NB4 (cell line): ENCODE measurements at regions not wholly inside any gene's neighbourhood (a gene's known extent, or its start where the extent isn't known, plus 50 kb on each side); places are given as distances from the start of the nearest gene placed in this dataset.
"Not testable (repeated sequence)": the region's sequence is repeated elsewhere in the genome, so short reads cannot be mapped to it uniquely, and the experiment has no call there.

Experiments
- DNase-seq: peaks from one replicate; pipeline ENCODE4 v3.0.0; 2010; ENCODE audit warnings: low read depth
- H3K4me3 ChIP-seq: one replicate; pipeline ENCODE4 v1.5.1; 2011; ENCODE audit warnings: mild to moderate bottlenecking, low read depth, low read length, moderate library complexity
- CTCF ChIP-seq: IDR thresholded peaks from one replicate; pipeline ENCODE4 v1.5.1; 2012; ENCODE audit warnings: low read depth, low read length
- MYC ChIP-seq: IDR thresholded peaks from 2 replicates; pipeline ENCODE4 v1.6.1; 2011; ENCODE audit warnings: low read depth, low read length
- POLR2A ChIP-seq: IDR thresholded peaks from 2 replicates; pipeline ENCODE4 v1.6.1; 2011; ENCODE audit warnings: mild to moderate bottlenecking; ENCODE audit not compliant: insufficient read length; ENCODE audit errors: extremely low read depth
- TF ChIP-seq, protein P1 (sequence below): IDR thresholded peaks from 2 replicates; pipeline ENCODE4 v1.6.1; 2011; ENCODE audit warnings: low read depth, low read length

- no peak for DNase-seq
- H3K4me3 ChIP-seq = no peak overlapping the region
- peak; percentile 7 for TF ChIP-seq CTCF
- TF ChIP-seq, protein P1, sequence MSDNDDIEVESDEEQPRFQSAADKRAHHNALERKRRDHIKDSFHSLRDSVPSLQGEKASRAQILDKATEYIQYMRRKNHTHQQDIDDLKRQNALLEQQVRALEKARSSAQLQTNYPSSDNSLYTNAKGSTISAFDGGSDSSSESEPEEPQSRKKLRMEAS = no peak
Observed at GRCh38 chr11:90639461-90639993, 416.7 kb upstream of the CHORDC1 start.

DNA sequence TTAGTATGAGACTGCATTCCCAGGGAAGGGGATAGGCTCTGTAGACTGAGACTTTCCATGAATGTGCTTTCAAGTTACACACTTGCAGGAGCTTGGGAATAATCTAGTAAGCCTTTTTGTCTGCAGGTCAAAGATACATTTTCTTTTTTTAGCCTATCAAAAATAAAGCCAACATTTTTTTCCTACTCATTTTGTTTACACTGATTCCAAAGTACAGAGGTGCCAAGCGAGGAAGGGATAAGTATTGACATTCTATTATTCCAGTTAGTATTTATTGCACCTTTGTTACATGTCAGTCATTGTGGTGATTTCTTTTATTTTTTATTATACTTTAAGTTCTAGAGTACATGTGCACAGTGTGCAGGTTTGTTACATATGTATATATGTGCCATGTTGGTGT is 413.0 kb upstream of the CHORDC1 start:
- TF ChIP-seq, protein P1 = no peak
- TF ChIP-seq CTCF (no peak), MYC (no peak), POLR2A (no peak)
- DNase-seq = no peak
- H3K4me3 ChIP-seq = no peak overlapping the region

DNA sequence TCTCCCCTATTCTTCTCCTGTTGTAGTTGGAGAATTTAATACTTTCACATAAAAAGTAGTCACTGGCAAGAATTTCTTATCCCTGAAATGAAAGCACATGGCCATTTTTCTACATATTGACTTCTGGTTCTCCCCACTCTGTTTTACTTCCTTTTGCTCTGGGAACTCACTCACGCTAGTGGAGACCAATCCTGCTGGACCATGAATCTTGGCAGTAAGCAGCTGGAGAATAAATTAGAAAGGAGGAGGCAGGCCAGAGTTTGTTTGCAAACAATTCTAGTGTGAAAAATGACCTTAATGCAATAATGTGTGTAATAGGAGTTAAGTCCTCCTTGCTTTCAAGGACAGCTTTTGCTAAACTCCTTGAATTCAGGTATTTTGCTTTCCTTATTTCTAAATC is 412.3 kb upstream of the CHORDC1 start:
- no peak overlapping the region for H3K4me3 ChIP-seq
- DNase-seq = no peak
- TF ChIP-seq CTCF = no peak

GRCh38 chr11:90630176-90630575 is 407.3 kb upstream of the CHORDC1 start:
- DNase-seq = no peak
- TF ChIP-seq, protein P1 = no peak
- TF ChIP-seq MYC = no peak

DNA sequence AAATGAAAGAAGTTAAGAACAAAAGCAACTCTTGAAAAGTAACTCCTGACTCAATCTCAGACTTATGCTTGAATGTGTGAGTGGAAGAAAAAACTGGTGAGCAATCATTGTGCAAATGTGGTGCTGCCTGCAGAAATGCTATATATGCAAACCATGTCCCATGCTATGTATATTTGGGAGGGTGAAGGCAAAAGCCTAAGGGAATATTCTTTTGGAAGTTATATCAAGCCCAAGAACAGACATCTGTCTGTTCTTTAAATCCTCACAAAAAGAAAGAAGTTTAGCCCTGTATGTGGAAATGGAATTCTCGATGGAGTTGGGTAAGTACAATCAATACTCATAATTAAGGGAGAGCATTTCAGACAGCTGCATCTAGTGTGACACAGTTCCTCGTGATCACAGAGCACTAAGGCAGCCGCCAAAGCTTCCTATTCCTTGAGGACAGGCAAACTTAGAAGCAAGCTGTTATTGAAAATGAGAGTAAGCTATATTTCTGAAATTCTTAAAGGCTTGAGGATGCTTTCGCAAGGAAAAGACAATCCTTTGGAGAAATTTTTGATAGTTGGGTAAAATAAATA is 406.5 kb upstream of the CHORDC1 start:
- no peak overlapping the region for H3K4me3 ChIP-seq
- TF ChIP-seq MYC (no peak), CTCF (no peak), POLR2A (no peak)
- DNase-seq = no peak

More at GRCh38 chr11:90630176-90630575, 407.3 kb upstream of the CHORDC1 start:
- H3K4me3 ChIP-seq = no peak overlapping the region

DNA sequence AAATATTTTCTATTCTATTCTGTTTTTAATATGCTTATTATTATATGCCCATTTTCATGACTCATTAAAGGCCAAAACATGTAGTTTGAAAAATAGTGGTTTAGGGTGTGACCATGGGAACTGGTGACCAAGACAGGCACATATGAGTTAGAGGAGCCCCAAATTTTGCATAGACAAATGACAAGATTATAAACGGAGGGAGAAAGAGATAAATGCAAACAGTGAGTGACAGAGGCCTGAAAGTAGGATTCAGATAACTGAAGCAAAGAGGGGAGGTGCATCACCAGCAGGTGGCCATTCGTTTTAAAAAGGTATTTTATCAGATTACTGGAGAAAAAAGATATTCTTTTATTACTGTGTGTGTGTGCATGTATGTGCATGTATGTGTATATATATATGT is 391.5 kb upstream of the CHORDC1 start:
- H3K4me3 ChIP-seq = no peak overlapping the region
- no peak for DNase-seq
- no peak for TF ChIP-seq POLR2A

DNA sequence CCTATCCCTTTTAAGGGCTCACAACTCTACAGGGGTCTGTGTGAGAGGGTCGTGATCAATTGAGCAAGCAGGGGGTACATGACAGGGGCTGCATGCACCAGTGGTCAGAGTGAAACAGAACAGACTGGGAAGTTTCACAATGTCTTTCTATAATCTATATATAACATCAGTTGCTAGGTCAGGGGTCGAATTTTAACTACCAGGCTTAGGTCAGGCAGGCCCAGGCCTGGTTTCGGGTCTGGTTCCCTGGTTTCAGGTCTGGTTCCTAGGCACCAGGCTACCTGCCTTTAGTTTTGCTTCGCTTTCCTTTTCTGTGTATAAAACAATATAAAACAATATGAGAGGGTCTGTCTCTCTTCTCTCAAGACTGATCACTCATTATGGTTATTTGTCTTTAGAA is 390.2 kb upstream of the CHORDC1 start:
- DNase-seq, H3K4me3 ChIP-seq: not testable (repeated sequence)

DNA sequence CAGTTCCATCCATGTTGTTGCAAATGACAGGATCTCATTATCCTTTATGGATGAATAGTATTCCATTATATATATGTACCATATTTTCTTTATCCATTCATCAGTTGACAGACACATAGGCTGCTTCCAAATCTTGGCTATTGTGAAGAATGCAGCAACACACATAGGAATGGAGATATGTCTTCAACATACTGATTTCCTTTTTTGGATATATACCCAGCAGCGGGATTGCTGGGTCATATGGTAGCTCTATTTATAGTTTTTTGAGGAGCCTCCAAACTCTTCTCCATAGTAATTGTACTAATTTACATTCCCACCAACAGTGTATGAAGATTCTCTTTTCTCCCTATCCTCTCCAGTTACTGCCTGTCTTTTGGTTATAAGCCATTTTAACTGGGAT is 383.9 kb upstream of the CHORDC1 start:
- no peak for DNase-seq
- TF ChIP-seq CTCF (no peak), MYC (no peak), POLR2A (no peak)
- TF ChIP-seq, protein P1 = no peak
- H3K4me3 ChIP-seq = no peak overlapping the region
